Neural cell (in vitro differentiated cells): ENCODE measurements at regions not wholly inside any gene's neighbourhood (a gene's known extent, or its start where the extent isn't known, plus 50 kb on each side); places are given as distances from the start of the nearest gene placed in this dataset.

Experiments used
- EP300 ChIP-seq: fragments of 450-650 bp; conservative IDR thresholded peaks from 2 replicates; pipeline ENCODE4 v1.6.1; 2014; ENCODE audit warnings: antibody characterized with exemption, mild to moderate bottlenecking, moderate library complexity; ENCODE audit not compliant: poor library complexity, severe bottlenecking
- EZH2 ChIP-seq: fragments of 200-600, 300-800 bp; shearing (Covaris generic), sonication (generic); IDR thresholded peaks from 2 replicates; pipeline ENCODE4 v1.6.1; 2014; ENCODE audit warnings: antibody characterized with exemption, low read length, borderline replicate concordance, mild to moderate bottlenecking; ENCODE audit not compliant: insufficient read depth, poor library complexity, severe bottlenecking
- POLR2AphosphoS5 ChIP-seq: IDR thresholded peaks from 2 replicates; pipeline ENCODE4 v1.6.1; 2012
- RAD21 ChIP-seq: fragments of 450-650 bp; conservative IDR thresholded peaks from 2 replicates; pipeline ENCODE4 v1.6.1; 2014; ENCODE audit warnings: antibody characterized with exemption, mild to moderate bottlenecking, moderate library complexity
- SMC3 ChIP-seq: fragments of 450-650 bp; conservative IDR thresholded peaks from 2 replicates; pipeline ENCODE4 v1.6.1; 2014; ENCODE audit warnings: antibody characterized with exemption, mild to moderate bottlenecking, moderate library complexity; ENCODE audit not compliant: poor library complexity
- TAF1 ChIP-seq: IDR thresholded peaks from 2 replicates; pipeline ENCODE4 v1.6.1; 2012; ENCODE audit warnings: low read depth
- TF ChIP-seq, protein P1 (sequence below): fragments of 450-650 bp; IDR thresholded peaks from 2 replicates; pipeline ENCODE4 v1.5.1; 2014; ENCODE audit warnings: antibody characterized with exemption, mild to moderate bottlenecking, moderate library complexity; ENCODE audit not compliant: poor library complexity, severe bottlenecking
- TF ChIP-seq, protein P2 (sequence below): IDR thresholded peaks from 2 replicates; pipeline ENCODE4 v1.6.1; 2012; ENCODE audit warnings: borderline replicate concordance

DNA sequence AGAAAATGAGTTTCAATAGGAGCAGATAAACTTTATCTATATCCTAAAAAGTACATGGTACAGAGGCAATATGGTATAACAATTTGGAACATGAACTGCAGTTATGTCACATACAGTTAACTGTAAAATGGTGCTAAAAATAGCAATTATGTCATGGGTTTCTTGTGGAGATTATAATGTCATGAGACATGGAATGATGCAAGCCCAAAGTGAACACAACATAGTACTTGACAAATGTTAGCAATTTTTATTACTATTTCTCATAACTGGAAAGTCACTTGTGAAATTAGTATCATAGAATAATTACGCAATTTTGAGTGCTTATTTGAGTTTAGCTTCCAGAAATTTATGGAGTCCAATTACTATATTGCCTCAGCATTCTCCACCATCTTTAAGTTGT lies 1263.4 kb downstream of the DSC3 start:
- TF ChIP-seq, protein P1, sequence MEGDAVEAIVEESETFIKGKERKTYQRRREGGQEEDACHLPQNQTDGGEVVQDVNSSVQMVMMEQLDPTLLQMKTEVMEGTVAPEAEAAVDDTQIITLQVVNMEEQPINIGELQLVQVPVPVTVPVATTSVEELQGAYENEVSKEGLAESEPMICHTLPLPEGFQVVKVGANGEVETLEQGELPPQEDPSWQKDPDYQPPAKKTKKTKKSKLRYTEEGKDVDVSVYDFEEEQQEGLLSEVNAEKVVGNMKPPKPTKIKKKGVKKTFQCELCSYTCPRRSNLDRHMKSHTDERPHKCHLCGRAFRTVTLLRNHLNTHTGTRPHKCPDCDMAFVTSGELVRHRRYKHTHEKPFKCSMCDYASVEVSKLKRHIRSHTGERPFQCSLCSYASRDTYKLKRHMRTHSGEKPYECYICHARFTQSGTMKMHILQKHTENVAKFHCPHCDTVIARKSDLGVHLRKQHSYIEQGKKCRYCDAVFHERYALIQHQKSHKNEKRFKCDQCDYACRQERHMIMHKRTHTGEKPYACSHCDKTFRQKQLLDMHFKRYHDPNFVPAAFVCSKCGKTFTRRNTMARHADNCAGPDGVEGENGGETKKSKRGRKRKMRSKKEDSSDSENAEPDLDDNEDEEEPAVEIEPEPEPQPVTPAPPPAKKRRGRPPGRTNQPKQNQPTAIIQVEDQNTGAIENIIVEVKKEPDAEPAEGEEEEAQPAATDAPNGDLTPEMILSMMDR = no peak
- TF ChIP-seq SMC3 (no peak), EP300 (no peak), POLR2AphosphoS5 (no peak), EZH2 (no peak), TAF1 (no peak), RAD21 (no peak)
- TF ChIP-seq, protein P2, sequence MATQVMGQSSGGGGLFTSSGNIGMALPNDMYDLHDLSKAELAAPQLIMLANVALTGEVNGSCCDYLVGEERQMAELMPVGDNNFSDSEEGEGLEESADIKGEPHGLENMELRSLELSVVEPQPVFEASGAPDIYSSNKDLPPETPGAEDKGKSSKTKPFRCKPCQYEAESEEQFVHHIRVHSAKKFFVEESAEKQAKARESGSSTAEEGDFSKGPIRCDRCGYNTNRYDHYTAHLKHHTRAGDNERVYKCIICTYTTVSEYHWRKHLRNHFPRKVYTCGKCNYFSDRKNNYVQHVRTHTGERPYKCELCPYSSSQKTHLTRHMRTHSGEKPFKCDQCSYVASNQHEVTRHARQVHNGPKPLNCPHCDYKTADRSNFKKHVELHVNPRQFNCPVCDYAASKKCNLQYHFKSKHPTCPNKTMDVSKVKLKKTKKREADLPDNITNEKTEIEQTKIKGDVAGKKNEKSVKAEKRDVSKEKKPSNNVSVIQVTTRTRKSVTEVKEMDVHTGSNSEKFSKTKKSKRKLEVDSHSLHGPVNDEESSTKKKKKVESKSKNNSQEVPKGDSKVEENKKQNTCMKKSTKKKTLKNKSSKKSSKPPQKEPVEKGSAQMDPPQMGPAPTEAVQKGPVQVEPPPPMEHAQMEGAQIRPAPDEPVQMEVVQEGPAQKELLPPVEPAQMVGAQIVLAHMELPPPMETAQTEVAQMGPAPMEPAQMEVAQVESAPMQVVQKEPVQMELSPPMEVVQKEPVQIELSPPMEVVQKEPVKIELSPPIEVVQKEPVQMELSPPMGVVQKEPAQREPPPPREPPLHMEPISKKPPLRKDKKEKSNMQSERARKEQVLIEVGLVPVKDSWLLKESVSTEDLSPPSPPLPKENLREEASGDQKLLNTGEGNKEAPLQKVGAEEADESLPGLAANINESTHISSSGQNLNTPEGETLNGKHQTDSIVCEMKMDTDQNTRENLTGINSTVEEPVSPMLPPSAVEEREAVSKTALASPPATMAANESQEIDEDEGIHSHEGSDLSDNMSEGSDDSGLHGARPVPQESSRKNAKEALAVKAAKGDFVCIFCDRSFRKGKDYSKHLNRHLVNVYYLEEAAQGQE = no peak
